ENCODE measurements at regions not wholly inside any gene's neighbourhood (a gene's known extent, or its start where the extent isn't known, plus 50 kb on each side); places are given as distances from the start of the nearest gene placed in this dataset.
"Not testable (repeated sequence)": the region's sequence is repeated elsewhere in the genome, so short reads cannot be mapped to it uniquely, and the experiment has no call there.

- no peak for DNase-seq (ENCODE audit: low spot score)
Observed at GRCh38 chr2:210730672-210731071, 174.3 kb downstream of the CPS1 start.

GRCh38 chr2:210746826-210747225 lies 190.4 kb downstream of the CPS1 start:
- DNase-seq (ENCODE audit: low spot score): not testable (repeated sequence)

- DNase-seq (ENCODE audit: low spot score): no peak
Observed at GRCh38 chr2:210752532-210752931, 196.1 kb downstream of the CPS1 start.

GRCh38 chr2:210753386-210753785 lies 197.0 kb downstream of the CPS1 start:
- DNase-seq (ENCODE audit: low spot score): no peak

- no peak for DNase-seq (ENCODE audit: low spot score)
Observed at GRCh38 chr2:210756855-210757254, 200.5 kb downstream of the CPS1 start.

GRCh38 chr2:210762604-210763588 lies 206.5 kb downstream of the CPS1 start:
- no peak for DNase-seq (ENCODE audit: low spot score)

- no peak for DNase-seq (ENCODE audit: low spot score)
Observed at GRCh38 chr2:210768329-210768910, 212.0 kb downstream of the CPS1 start.

- no peak for DNase-seq (ENCODE audit: low spot score)
Observed at GRCh38 chr2:210776756-210777155, 220.4 kb downstream of the CPS1 start.

GRCh38 chr2:210782222-210782621 lies 225.8 kb downstream of the CPS1 start:
- no peak for DNase-seq (ENCODE audit: low spot score)

- DNase-seq (ENCODE audit: low spot score): not testable (repeated sequence)
Observed at GRCh38 chr2:210787831-210788230, 231.4 kb downstream of the CPS1 start.

GRCh38 chr2:210792000-210792399 lies 235.6 kb downstream of the CPS1 start:
- DNase-seq (ENCODE audit: low spot score): no peak

- DNase-seq (ENCODE audit: low spot score): no peak
Observed at GRCh38 chr2:210795506-210795905, 239.1 kb downstream of the CPS1 start.

GRCh38 chr2:210798180-210798579 lies 241.8 kb downstream of the CPS1 start:
- DNase-seq (ENCODE audit: low spot score): no peak

- DNase-seq (ENCODE audit: low spot score): no peak
Observed at GRCh38 chr2:210814251-210815025, 258.0 kb downstream of the CPS1 start.

- no peak for DNase-seq (ENCODE audit: low spot score)
Observed at GRCh38 chr2:210816769-210817168, 260.4 kb downstream of the CPS1 start.

- DNase-seq (ENCODE audit: low spot score): no peak
Observed at GRCh38 chr2:210818473-210818872, 262.1 kb downstream of the CPS1 start.

GRCh38 chr2:210833403-210833802 lies 277.0 kb downstream of the CPS1 start:
- DNase-seq (ENCODE audit: low spot score): no peak

GRCh38 chr2:210839034-210839433 lies 282.6 kb downstream of the CPS1 start:
- no peak for DNase-seq (ENCODE audit: low spot score)

GRCh38 chr2:210839450-210839849 lies 283.1 kb downstream of the CPS1 start:
- DNase-seq (ENCODE audit: low spot score): no peak

GRCh38 chr2:210842896-210843295 lies 286.5 kb downstream of the CPS1 start:
- DNase-seq (ENCODE audit: low spot score): no peak

GRCh38 chr2:210844016-210844415 lies 287.6 kb downstream of the CPS1 start:
- DNase-seq (ENCODE audit: low spot score): no peak

- DNase-seq (ENCODE audit: low spot score): no peak
Observed at GRCh38 chr2:210859314-210859713, 302.9 kb downstream of the CPS1 start.

- no peak for DNase-seq (ENCODE audit: low spot score)
Observed at GRCh38 chr2:210860276-210860675, 303.9 kb downstream of the CPS1 start.

All from SW480 (cell line).